ENCODE measurements at regions not wholly inside any gene's neighbourhood (a gene's known extent, or its start where the extent isn't known, plus 50 kb on each side); places are given as distances from the start of the nearest gene placed in this dataset.

DNA sequence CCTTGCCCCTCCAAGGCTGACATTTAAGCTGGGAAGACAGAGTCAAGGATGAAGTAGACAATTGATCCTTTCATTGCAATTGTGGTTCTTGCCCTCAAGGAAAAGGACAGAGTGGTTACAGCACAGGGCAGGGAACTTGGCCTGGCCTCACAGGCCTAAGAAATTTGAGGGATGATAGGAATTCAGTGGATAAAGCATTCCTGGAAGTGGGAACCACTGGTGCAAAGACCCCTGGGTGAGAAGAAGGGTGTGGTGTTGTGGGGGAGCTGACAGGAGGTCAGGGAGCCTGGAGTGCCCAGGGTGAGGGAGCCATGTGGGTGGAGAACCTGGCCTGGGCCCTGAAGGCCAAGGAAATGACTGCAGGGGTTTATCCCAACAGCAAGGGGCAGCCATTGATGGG is 287.4 kb downstream of the UACA start:
- TF ChIP-seq HDAC2 (IDR thresholded peaks at IDR 0.05) (no peak), ZBTB4 (CRISPR knock-in tag; IDR thresholded peaks at IDR 0.05) (no peak), TCF7 (IDR thresholded peaks at IDR 0.05; ENCODE audit: borderline replicate concordance) (no peak)

DNA sequence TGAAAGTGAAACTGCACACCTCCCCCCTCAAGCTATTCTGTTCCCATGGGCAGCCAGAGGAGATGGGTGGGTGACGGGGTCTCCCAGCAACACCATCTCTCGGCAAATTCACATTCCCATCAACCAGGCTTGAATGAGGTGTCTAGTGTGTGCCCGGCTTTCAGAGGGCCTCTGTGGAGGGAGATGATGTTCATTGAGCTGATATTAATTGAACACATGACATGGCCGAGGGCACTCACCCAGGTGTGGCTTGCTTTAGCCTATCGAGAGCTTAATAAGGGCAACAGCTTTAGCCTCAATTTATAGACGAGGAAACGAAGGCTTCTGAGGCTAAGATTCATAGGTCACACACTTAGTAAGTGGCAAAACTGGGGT is 288.0 kb downstream of the UACA start:
- H3K36me3 ChIP-seq (ENCODE audit: control insufficient read depth in 2 of 2, insufficient read depth in 2 of 2, low read length in 1 of 2) = no peaks in the 10 kb centered on the region
- H4K20me1 ChIP-seq (ENCODE audit: control insufficient read depth, insufficient read depth) = no peaks in the 10 kb centered on the region
- no peak overlapping the region for H2AFZ ChIP-seq (ENCODE audit: control insufficient read depth, low read depth, low read length)
- no TSS peak for BruUV-seq (replicated peaks)
- H3K4me3 ChIP-seq = no peak overlapping the region
- SMC1A ChIA-PET (ENCODE audit: uncharacterized antibody, unreplicated experiment) = interaction anchor here (1.3 to 1.6 kb wide), 2 partner anchors 9 to 11 kb away, joined by 5 read pairs; no protein-coding TSS in a partner anchor
- in situ Hi-C loops (cut with MboI) = no loop called here
- H3K27ac ChIP-seq (ENCODE audit: control insufficient read depth, insufficient read depth) = no peak overlapping the region
- no peaks in the 10 kb centered on the region; the same call in 2 of the 3 replicates for H3K9me3 ChIP-seq (replicated peaks; ENCODE audit: control insufficient read depth, insufficient read depth, low read length)
- 59% methylated on average over 7 of the region's 7 CpGs for WGBS (ENCODE audit: insufficient coverage, insufficient replicate concordance, low lambda C conversion rate, missing lambda C conversion rate)
- H3K9ac ChIP-seq (ENCODE audit: control insufficient read depth, insufficient read depth, low read length) = no peak overlapping the region
- no peaks in the 10 kb centered on the region; a peak in 1 of 4 replicates for H3K27me3 ChIP-seq (replicated peaks in 1 of 2; ENCODE audit: control insufficient read depth in 2 of 2, insufficient read depth in 2 of 2, low read length in 1 of 2)
- H3K4me1 ChIP-seq (ENCODE audit: control insufficient read depth, insufficient read depth, low read length) = peaks cover 40% of the 10 kb centered on the region
- RAD21 ChIA-PET (ENCODE audit: unreplicated experiment) = interaction anchor here (1.2 kb wide), 1 partner anchor 9 kb away, joined by 4 read pairs; no protein-coding TSS in a partner anchor
- intact Hi-C loops (cut with micrococcal nuclease; ENCODE audit: unreplicated experiment) = no loop called here
- POLR2A ChIA-PET = no interaction called here
- no peak for DNase-seq (ENCODE audit: low read depth, low spot score)
- ATAC-seq = no peak
- CTCF ChIA-PET = interaction anchor here (0.7 to 3.9 kb wide), 2 partner anchors 9 to 10 kb away, joined by 3 to 23 read pairs; no protein-coding TSS in a partner anchor
- peak overlapping the region; percentile 7; the same call in 1 of the 2 replicates for H3K4me2 ChIP-seq (ENCODE audit: control insufficient read depth, insufficient read depth)
- no peaks in the 10 kb centered on the region for H3K79me2 ChIP-seq (ENCODE audit: control insufficient read depth, insufficient read depth, low read length)
- FAIRE-seq = no peak
- TF ChIP-seq SREBF1 (IDR thresholded peaks at IDR 0.05; ENCODE audit: low read length) (no peak), SIX5 (IDR thresholded peaks at IDR 0.05; ENCODE audit: low read depth, low read length, severe bottlenecking) (no peak), ZNF622 (IDR thresholded peaks at IDR 0.05) (no peak), ZNF207 (IDR thresholded peaks at IDR 0.05; ENCODE audit: borderline replicate concordance) (no peak), CREM (IDR thresholded peaks at IDR 0.05; ENCODE audit: low read depth) (no peak), MAX (IDR thresholded peaks at IDR 0.05; ENCODE audit: low read depth, low read length) (no peak), CBX5 (IDR thresholded peaks at IDR 0.05; ENCODE audit: low read depth) (no peak)
- TF ChIP-seq, protein P1, sequence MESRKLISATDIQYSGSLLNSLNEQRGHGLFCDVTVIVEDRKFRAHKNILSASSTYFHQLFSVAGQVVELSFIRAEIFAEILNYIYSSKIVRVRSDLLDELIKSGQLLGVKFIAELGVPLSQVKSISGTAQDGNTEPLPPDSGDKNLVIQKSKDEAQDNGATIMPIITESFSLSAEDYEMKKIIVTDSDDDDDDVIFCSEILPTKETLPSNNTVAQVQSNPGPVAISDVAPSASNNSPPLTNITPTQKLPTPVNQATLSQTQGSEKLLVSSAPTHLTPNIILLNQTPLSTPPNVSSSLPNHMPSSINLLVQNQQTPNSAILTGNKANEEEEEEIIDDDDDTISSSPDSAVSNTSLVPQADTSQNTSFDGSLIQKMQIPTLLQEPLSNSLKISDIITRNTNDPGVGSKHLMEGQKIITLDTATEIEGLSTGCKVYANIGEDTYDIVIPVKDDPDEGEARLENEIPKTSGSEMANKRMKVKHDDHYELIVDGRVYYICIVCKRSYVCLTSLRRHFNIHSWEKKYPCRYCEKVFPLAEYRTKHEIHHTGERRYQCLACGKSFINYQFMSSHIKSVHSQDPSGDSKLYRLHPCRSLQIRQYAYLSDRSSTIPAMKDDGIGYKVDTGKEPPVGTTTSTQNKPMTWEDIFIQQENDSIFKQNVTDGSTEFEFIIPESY (IDR thresholded peaks at IDR 0.05) = no peak

More for the DNA sequence above, 287.4 kb downstream of the UACA start:
- ChIA-PET CTCF (interaction anchor here (0.7 to 3.9 kb wide), 2 partner anchors 9 to 10 kb away, joined by 3 to 23 read pairs; no protein-coding TSS in a partner anchor), RAD21 (ENCODE audit: unreplicated experiment) (interaction anchor here (1.2 kb wide), 1 partner anchor 10 kb away, joined by 4 read pairs; no protein-coding TSS in a partner anchor), SMC1A (ENCODE audit: uncharacterized antibody, unreplicated experiment) (interaction anchor here (1.3 to 1.6 kb wide), 2 partner anchors 9 to 11 kb away, joined by 5 read pairs; no protein-coding TSS in a partner anchor), POLR2A (no interaction called here)
- no peak overlapping the region for H2AFZ ChIP-seq (ENCODE audit: control insufficient read depth, low read depth, low read length)
- intact Hi-C loops (cut with micrococcal nuclease; ENCODE audit: unreplicated experiment) (no loop called here), in situ Hi-C loops (cut with MboI) (no loop called here)
- H3K79me2 ChIP-seq (ENCODE audit: control insufficient read depth, insufficient read depth, low read length) = no peaks in the 10 kb centered on the region
- H3K4me3 ChIP-seq = no peak overlapping the region
- H3K36me3 ChIP-seq (ENCODE audit: control insufficient read depth in 2 of 2, insufficient read depth in 2 of 2, low read length in 1 of 2) = no peaks in the 10 kb centered on the region
- H3K4me1 ChIP-seq (ENCODE audit: control insufficient read depth, insufficient read depth, low read length) = peaks cover 44% of the 10 kb centered on the region
- H3K27ac ChIP-seq (ENCODE audit: control insufficient read depth, insufficient read depth) = no peak overlapping the region
- no peak for DNase-seq (ENCODE audit: low read depth, low spot score)
- no peak overlapping the region for H3K4me2 ChIP-seq (ENCODE audit: control insufficient read depth, insufficient read depth)
- FAIRE-seq = no peak
- no peaks in the 10 kb centered on the region; a peak in 1 of 4 replicates for H3K27me3 ChIP-seq (replicated peaks in 1 of 2; ENCODE audit: control insufficient read depth in 2 of 2, insufficient read depth in 2 of 2, low read length in 1 of 2)
- H4K20me1 ChIP-seq (ENCODE audit: control insufficient read depth, insufficient read depth) = no peaks in the 10 kb centered on the region
- no peak overlapping the region for H3K9ac ChIP-seq (ENCODE audit: control insufficient read depth, insufficient read depth, low read length)
- H3K9me3 ChIP-seq (replicated peaks; ENCODE audit: control insufficient read depth, insufficient read depth, low read length) = no peaks in the 10 kb centered on the region; the same call in 2 of the 3 replicates
- no TSS peak for BruUV-seq (replicated peaks)
- no peak for ATAC-seq
